Activated CD4-positive, alpha-beta T cell treated with anti-CD3 and anti-CD28 coated beads, Interleukin-2, Interleukin-4, amounts not matched to agents 100 ng/mL and 50 ng/mL, durations not matched to agents 16 hours and 8 hours (primary cell): ENCODE measurements at regions not wholly inside any gene's neighbourhood (a gene's known extent, or its start where the extent isn't known, plus 50 kb on each side); places are given as distances from the start of the nearest gene placed in this dataset.
"Not testable (repeated sequence)": the region's sequence is repeated elsewhere in the genome, so short reads cannot be mapped to it uniquely, and the experiment has no call there.

Experiments
- DNase-seq: peaks from one replicate; pipeline ENCODE4 v3.0.0-alpha.2; 2020; ENCODE audit warnings: low spot score

DNA sequence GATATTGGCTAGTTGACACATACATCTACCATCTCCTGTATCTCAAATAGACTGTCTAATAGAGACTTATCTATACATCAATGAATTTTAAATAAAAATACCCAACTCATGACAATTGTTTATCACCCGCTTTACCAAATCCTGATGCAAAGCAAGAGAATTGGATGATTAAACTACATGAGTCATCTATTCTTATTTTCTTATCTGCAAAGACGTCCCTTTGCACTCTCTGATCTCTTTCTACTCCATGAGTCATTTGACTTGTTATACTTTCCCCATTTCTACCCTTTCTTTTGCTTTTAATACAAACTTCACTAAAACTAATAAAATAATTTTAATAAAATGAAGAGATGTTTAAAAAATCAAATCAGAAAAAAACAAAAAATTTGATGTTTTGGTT is 261.7 kb upstream of the MAP2 start:
- DNase-seq: no peak

DNA sequence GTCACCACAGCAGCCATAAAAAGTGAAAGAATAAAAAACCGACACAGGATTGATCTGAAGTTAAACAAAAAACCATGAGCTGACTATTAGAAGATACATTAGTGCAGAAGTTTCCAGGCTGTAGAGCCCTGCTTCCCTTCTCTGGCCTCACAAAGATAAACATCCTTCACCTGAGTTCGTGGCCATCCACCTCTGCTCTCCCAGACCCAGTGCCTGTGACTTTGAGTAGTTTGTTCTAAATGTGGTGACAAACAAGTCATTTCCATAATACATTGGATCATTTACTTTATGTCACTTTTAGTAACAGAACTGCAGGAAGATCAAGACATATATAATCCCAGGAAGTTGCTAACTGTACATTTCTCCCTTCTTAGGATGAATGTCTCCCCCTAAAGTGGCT is 241.9 kb upstream of the MAP2 start:
- no peak for DNase-seq

GRCh38 chr2:209186886-209187285 is 237.0 kb upstream of the MAP2 start:
- DNase-seq: not testable (repeated sequence)

DNA sequence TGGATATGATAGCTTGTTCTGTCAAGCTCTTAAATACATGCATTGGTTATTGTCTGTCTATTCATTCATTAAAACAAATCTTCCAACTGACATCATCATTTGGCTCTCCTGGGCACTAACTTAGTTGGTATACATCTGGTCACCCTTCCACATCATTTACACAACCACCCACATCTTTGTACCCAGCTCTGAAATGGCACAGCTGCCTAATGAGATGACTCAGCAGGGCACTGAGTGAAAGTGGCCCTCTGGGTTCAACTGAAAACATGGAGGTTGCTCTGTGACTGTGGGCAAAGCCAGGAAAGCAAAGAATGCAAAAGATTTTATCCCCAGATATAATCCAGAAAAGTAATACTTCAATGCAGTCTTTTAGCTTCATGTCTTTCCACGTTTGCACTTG is 234.0 kb upstream of the MAP2 start:
- DNase-seq: peak; percentile 1

GRCh38 chr2:209191139-209191538 is 232.7 kb upstream of the MAP2 start:
- no peak for DNase-seq

DNA sequence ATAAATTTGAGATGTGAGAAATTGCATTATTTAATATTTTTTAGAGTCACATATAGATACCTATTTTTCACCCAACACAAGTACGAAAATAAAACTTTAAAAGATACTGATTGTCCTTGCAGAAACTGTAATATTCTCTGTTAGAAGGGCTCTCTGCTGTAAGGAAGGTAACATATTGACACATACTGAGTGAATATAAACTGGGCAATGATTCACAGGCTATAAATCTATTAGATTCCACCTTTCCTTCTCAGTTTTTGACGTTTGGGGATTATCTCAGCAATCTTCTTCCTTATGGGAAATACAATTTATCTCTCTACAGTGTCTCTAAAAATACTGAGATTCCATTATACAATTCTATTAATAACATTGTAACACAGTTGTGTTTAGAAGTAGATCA is 229.1 kb upstream of the MAP2 start:
- no peak for DNase-seq

- peak; percentile 17 for DNase-seq
These were observed 215.6 kb upstream of the MAP2 start for GRCh38 chr2:209208211-209208610.

DNA sequence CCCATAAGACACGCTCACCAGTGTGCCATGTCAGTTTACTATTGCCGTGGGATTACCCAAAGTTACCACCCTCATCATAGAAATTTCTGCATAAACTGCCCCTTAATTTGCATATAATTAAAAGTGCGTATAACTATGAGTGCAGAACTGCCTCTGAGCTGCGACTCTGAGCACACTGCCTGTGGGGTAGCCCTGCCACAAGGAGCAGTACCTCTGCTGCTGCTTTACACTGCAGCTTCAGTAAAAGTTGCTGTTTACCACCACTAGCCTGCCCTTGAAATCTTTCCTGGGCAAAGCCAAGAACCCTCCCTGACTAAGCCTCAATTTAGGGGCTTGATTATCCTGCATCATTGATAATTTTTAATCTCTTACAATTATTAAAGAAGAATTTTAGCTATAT is 213.9 kb upstream of the MAP2 start:
- DNase-seq: no peak

GRCh38 chr2:209230560-209230959 is 193.3 kb upstream of the MAP2 start:
- no peak for DNase-seq

GRCh38 chr2:209236377-209236776 is 187.5 kb upstream of the MAP2 start:
- DNase-seq: no peak

DNA sequence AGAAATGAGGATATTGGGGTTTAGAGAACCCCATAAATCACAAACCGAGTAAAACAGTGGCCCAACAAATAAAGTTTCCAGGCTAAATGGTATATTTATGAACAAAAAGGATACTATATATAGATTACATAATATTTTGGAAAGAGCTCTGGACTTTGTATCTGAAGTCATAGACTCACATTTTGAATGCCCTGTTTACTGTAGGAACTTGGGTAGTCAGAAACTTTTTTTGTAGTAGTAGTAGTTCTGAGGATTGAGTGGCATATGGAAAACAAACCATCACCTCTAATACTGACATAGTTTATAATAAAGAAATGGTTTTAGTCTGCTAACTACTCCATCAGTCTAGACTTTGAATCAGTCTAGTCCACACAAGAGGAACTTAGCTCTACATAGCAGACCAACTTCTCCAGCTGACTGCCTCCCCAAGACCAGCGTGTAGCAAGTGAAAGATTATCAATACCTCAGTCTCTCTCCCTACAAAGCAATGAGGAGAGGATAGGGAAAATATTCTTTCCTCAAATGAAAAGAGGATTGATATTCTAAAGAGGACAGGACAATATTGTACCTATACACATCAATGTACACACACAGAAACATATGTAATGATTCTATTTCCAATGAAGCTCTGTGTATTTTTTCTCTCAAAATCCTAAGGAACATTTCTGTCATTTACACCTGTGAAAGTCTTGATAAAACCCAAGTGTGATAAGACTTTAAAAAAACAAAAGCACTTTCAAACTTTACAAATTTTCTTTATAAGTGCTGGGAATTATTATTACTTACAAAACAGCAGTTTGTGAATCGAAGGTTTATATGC is 184.9 kb upstream of the MAP2 start:
- DNase-seq: no peak

- DNase-seq: no peak
These were observed 184.3 kb upstream of the MAP2 start for GRCh38 chr2:209239585-209239938.

- DNase-seq: no peak
These were observed 183.6 kb upstream of the MAP2 start for GRCh38 chr2:209240204-209240603.

DNA sequence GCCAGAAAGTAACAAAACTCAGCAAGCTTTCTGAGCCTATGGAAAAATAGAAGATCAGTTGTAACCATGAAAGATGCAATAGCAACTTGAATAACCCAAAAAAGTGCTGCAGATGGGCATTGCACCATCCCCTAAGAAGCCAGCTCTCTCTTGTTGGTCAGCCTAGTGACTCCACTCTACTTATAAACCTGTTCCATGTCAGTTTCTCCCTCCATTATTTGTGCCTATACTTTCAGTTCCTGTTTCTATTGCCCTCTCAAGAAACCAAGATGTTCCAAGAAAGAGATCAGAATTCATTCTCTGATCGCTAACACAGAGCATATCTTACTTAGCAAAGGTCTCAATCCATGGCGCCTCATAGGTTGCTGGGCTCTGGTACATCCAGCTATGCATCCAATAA is 170.3 kb upstream of the MAP2 start:
- no peak for DNase-seq

- no peak for DNase-seq
These were observed 164.1 kb upstream of the MAP2 start for GRCh38 chr2:209259767-209260166.

DNA sequence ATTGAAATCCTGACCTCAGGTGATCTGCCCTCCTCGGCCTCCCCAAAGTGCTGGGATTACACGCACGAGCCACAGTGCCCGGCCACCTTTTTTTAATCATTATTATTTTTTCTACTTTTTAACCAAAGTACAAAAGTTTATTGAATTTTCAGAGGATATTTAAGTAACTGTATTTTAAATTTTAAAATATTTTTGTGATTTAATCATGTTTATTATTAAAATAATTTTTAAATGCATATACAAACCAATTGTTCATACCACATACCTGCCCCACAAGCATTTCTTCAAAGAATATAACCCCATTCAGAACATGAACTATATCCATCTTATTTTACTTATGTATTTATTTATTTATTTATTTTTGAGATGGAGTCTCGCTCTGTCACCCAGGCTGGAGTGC is 163.6 kb upstream of the MAP2 start:
- DNase-seq: no peak

DNA sequence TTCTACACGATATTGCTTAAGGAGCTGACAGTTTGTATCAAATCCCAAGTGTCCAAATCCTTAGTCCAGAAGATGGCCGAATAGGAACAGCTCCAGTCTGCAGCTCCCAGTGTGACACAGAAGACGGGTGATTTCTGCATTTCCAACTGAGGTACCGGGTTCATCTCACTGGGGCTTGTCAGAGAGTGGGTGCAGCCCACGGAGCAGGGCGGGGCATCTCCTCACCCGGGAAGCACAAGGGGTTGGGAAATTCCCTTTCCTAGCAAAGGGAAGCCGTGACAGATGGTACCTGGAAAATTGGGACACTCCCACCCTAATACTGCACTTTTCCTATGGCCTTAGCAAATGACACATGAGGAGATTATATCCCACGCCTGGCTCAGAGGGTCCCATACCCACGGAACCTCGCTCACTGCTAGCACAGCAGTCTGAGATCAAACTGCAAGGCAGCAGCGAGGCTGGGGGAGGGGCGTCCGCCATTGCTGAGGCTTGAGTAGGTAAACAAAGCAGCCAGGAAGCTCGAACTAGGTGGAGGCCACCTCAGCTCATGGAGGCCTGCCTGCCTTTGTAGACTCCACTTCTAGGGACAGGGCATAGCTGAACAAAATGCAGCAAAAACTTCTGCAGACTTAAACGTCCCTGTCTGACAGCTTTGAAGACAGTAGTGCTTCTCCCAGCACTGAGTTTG is 162.3 kb upstream of the MAP2 start:
- DNase-seq: not testable (repeated sequence)

DNA sequence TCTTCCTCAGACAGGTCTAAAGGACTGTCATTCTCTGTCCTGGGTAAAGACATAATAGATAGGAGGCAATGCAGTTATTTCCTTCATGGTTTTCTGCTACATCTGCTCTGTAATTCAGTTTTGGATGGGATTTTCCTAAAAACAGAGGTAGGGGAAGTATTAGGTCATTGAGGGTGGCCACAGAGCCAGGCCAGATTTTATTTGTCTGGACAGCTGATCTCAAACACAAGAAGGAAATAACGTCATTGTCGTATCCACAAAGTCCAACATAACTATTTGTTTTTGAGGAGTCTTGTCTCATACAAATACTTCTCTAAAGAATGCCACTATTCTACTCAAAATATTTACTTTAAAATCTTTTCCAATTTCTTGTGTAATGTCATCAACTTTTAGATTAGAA is 154.8 kb upstream of the MAP2 start:
- no peak for DNase-seq

GRCh38 chr2:209276000-209276399 is 147.8 kb upstream of the MAP2 start:
- DNase-seq: no peak

- no peak for DNase-seq
These were observed 146.4 kb upstream of the MAP2 start for GRCh38 chr2:209277444-209277843.

GRCh38 chr2:209298601-209299000 is 125.2 kb upstream of the MAP2 start:
- no peak for DNase-seq

DNA sequence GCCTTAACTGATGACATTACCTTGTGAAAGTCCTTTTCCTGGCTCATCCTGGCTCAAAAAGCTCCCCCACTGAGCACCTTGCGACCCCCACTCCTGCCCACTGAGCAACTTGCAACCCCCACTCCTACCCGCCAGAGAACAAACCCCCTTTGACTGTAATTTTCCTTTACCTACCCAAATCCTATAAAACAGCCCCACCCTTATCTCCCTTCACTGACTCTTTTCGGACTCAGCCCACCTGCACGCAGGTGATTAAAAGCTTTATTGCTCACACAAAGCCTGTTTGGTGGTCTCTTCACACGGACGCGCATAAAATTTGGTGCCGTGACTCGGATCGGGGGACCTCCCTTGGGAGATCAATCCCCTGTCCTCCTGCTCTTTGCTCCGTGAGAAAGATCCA is 124.4 kb upstream of the MAP2 start:
- DNase-seq: not testable (repeated sequence)

- DNase-seq: not testable (repeated sequence)
These were observed 123.1 kb upstream of the MAP2 start for GRCh38 chr2:209300766-209301165.

DNA sequence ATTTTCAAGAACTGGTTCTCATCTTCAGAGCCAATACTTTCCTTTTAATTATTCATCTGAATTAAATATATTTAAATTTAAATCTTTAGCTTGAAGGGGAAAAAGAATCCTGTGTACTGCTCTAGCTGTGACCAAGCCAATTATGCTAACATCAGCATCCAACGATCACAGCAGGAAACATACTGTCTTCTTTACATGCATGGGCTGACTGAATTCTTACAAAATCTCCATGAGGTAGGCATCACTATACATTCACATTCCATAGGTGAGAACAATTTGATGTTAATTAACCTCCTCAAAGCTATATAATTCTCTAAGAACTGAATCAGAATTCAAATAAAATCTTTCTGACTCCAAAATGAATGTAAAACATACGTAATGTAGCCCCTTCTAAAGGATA is 118.8 kb upstream of the MAP2 start:
- DNase-seq: no peak
